Activated naive CD4-positive, alpha-beta T cell treated with anti-CD3 and anti-CD28 coated beads, Interleukin-2, amount 50 U/mL, for 24 hours (primary cell): ENCODE measurements at regions not wholly inside any gene's neighbourhood (a gene's known extent, or its start where the extent isn't known, plus 50 kb on each side); places are given as distances from the start of the nearest gene placed in this dataset.

Source experiments
- H3K27ac Mint-ChIP-seq: one replicate; pipeline ENCODE4 v1.8.0; 2021; ENCODE audit warnings: mild to moderate bottlenecking, mixed read lengths
- H3K27me3 Mint-ChIP-seq: one replicate; pipeline ENCODE4 v1.8.0; 2021; ENCODE audit warnings: mixed read lengths
- H3K36me3 Mint-ChIP-seq: one replicate; pipeline ENCODE4 v1.8.0; 2021; ENCODE audit warnings: mixed read lengths
- H3K4me1 Mint-ChIP-seq: one replicate; pipeline ENCODE4 v1.8.0; 2021; ENCODE audit warnings: mixed read lengths
- H3K4me3 Mint-ChIP-seq: one replicate; pipeline ENCODE4 v1.8.0; 2021; ENCODE audit warnings: mild to moderate bottlenecking, mixed read lengths
- H3K9me3 Mint-ChIP-seq: one replicate; pipeline ENCODE4 v1.8.0; 2021; ENCODE audit warnings: mixed read lengths

DNA sequence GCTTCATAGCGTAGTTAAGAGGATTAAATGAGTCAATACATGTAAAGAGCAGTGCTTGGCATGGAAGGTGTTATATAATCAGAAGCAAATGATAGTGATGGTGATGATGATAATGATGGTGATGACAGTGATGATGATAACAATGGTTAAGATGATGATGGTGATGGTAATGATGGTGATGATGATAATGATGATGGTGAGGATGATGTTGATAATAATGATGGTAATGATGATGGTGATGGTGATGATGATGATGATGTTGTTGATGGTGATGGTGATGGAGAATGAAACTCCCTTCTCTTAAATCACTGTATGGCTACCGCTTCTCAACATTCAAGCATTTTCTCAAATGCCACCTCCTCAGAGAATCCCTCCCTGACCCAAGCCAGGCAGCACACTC, 190.5 kb downstream of the TMEM132E start:
- no peaks in the 10 kb centered on the region for H3K36me3 Mint-ChIP-seq
- no peak overlapping the region for H3K27ac Mint-ChIP-seq
- no peak overlapping the region for H3K4me3 Mint-ChIP-seq
- H3K4me1 Mint-ChIP-seq = no peaks in the 10 kb centered on the region
- H3K27me3 Mint-ChIP-seq = no peaks in the 10 kb centered on the region
- H3K9me3 Mint-ChIP-seq = no peaks in the 10 kb centered on the region

GRCh38 chr17:34769049-34769448, 189.7 kb downstream of the TMEM132E start:
- Mint-ChIP-seq H3K36me3 (no peaks in the 10 kb centered on the region), H3K27ac (no peak overlapping the region), H3K27me3 (no peaks in the 10 kb centered on the region), H3K9me3 (no peaks in the 10 kb centered on the region), H3K4me1 (no peaks in the 10 kb centered on the region), H3K4me3 (no peak overlapping the region)

DNA sequence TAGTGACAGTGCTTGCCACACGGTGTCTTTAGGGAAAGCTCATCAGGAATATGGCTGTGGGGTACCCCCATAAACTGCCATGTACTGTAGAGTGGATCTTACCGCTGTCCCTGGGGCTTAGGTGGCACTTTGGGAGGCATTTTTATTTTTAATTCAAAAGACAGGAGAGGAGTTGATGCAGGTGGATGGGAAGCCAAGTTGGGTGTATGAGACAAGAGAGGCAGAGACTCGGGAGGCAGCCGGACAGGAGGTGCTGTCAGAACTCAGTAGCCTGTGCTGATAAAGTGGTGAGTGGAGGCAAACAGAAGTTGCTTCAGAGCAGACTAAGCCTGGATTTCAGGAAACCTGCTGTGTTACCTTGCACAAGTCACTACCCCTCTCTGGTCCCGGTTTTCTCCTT, 185.9 kb downstream of the TMEM132E start:
- H3K27ac Mint-ChIP-seq = no peak overlapping the region
- H3K4me3 Mint-ChIP-seq = no peak overlapping the region
- H3K36me3 Mint-ChIP-seq = no peaks in the 10 kb centered on the region
- H3K4me1 Mint-ChIP-seq = no peaks in the 10 kb centered on the region
- peaks cover 2% of the 10 kb centered on the region for H3K27me3 Mint-ChIP-seq
- no peaks in the 10 kb centered on the region for H3K9me3 Mint-ChIP-seq

GRCh38 chr17:34764716-34765115, 185.3 kb downstream of the TMEM132E start:
- Mint-ChIP-seq H3K4me1 (no peaks in the 10 kb centered on the region), H3K36me3 (no peaks in the 10 kb centered on the region), H3K27me3 (peaks cover 2% of the 10 kb centered on the region), H3K27ac (no peak overlapping the region), H3K4me3 (no peak overlapping the region), H3K9me3 (no peaks in the 10 kb centered on the region)

DNA sequence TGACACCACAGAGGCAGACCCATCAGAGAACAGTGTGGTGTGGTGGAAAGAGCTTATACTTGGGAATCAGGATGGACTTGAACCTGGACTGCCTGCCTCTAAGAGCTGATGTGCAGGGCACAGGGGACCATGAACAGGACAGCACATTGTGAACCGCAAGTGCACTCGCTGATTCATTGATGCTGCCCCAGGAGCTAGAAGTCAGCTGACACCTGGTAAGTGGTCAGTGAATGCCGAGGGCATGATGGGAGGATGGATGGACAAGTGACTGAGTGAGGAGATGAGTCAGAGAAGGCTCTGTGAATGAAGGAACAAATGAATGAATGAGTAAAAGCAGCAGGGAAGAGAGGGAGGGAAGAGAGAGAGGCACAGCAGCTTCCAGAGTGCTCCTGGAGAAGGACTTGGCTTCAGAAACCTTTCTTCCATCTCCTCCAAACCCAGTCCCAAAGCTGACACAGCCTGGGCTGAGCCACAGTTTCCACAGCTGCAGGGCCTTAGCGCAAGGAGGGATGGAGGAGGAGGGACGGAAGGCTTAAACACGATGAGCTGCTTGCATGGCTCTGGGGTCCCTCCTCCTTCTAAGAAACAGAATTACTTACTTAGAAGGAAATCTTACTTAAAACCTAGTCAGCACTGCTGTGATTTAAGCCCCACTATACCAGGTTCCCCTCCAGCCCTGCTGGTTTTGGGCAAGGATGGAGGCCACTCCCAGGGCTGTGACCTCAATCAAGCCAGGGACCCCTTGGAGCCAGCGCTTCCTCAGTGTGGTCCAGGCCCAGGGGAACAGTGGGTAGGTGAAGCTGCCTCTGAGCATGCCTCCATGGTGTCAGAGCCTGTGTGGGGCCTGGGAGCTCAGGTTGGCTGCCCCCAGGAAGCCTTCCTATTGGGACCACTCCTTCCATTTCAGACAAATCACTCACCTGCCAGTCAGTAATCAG, 184.6 kb downstream of the TMEM132E start:
- Mint-ChIP-seq H3K27ac (no peak overlapping the region), H3K9me3 (no peaks in the 10 kb centered on the region), H3K27me3 (peaks cover 2% of the 10 kb centered on the region), H3K4me1 (no peaks in the 10 kb centered on the region), H3K36me3 (no peaks in the 10 kb centered on the region), H3K4me3 (no peak overlapping the region)

DNA sequence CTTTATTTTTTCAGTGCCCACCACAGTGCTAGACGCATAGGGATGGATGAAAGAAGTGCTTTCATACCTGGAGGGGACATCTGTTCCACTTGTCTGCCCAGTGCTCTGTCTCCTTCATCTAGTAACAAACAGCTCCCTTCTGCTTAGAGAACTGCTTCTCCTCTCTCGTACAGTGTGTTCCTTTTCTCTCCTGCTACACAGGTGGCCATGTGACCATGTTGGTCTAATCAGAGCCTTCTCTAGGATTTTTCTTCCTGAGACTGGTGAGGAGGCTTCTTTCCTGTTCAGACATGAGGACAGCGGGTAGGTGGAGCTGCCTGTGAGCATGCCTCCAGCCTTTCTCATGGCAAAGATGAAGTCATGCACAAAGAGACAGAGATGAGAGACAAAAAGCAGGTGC, 182.7 kb downstream of the TMEM132E start:
- H3K27ac Mint-ChIP-seq = no peak overlapping the region
- H3K36me3 Mint-ChIP-seq = no peaks in the 10 kb centered on the region
- H3K4me1 Mint-ChIP-seq = no peaks in the 10 kb centered on the region
- peaks cover 2% of the 10 kb centered on the region for H3K27me3 Mint-ChIP-seq
- no peaks in the 10 kb centered on the region for H3K9me3 Mint-ChIP-seq
- H3K4me3 Mint-ChIP-seq = no peak overlapping the region

DNA sequence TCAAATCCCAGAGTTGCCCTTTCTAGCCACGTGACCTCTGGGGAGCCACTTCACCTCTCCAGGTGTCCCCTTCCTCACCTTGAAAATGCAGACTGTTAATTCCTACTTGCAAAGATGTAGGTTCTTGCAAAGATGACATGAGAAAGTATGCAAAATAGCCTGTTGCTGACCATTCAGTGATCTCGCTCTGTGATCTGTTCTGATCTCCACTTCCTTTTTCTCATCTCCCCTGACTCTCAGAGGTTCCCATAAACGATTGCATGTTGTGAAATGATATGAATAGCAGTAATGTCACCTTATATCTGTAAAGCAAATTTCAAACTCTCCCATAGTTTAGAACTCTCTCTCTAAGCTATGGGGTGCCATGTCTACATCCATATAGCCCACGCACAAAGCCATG, 182.3 kb downstream of the TMEM132E start:
- peaks cover 2% of the 10 kb centered on the region for H3K27me3 Mint-ChIP-seq
- H3K9me3 Mint-ChIP-seq = no peaks in the 10 kb centered on the region
- H3K27ac Mint-ChIP-seq = no peak overlapping the region
- no peak overlapping the region for H3K4me3 Mint-ChIP-seq
- no peaks in the 10 kb centered on the region for H3K36me3 Mint-ChIP-seq
- H3K4me1 Mint-ChIP-seq = no peaks in the 10 kb centered on the region

DNA sequence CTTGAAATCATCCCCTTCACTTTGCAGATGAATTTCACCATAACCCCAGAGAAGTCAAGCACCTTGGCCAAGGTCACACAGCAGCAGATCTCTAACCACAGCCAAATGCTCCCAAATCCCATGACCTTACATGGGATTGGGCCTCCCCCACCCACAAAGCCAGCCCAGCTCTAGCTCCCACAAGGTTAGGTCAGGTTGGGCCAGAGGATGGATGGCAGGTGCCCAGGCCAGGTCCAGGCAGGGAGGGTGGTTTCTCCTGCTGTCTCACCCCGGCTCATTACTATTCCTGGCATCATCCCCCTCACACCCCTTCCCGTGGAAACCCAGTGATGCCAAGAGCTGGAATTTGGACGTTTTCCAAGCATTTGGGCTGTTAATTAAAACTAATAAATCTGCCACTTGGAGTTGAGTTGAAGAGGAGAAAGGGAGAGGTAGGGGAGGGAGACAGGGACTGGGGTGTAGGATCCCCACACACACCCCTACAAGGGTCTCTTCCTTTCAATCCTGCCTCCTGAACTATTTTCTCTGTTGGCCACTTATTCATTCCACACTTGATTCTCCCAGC, 181.6 kb downstream of the TMEM132E start:
- Mint-ChIP-seq H3K27me3 (peaks cover 3% of the 10 kb centered on the region), H3K9me3 (no peaks in the 10 kb centered on the region), H3K4me1 (no peaks in the 10 kb centered on the region), H3K4me3 (no peak overlapping the region), H3K36me3 (no peaks in the 10 kb centered on the region), H3K27ac (no peak overlapping the region)

GRCh38 chr17:34758718-34759117, 179.3 kb downstream of the TMEM132E start:
- Mint-ChIP-seq H3K27ac (no peak overlapping the region), H3K4me1 (no peaks in the 10 kb centered on the region), H3K4me3 (no peak overlapping the region), H3K27me3 (peaks cover 6% of the 10 kb centered on the region), H3K9me3 (no peaks in the 10 kb centered on the region), H3K36me3 (no peaks in the 10 kb centered on the region)

GRCh38 chr17:34758316-34758715, 178.9 kb downstream of the TMEM132E start:
- no peaks in the 10 kb centered on the region for H3K9me3 Mint-ChIP-seq
- H3K4me1 Mint-ChIP-seq = no peaks in the 10 kb centered on the region
- H3K27ac Mint-ChIP-seq = no peak overlapping the region
- H3K4me3 Mint-ChIP-seq = no peak overlapping the region
- no peaks in the 10 kb centered on the region for H3K36me3 Mint-ChIP-seq
- peaks cover 4% of the 10 kb centered on the region for H3K27me3 Mint-ChIP-seq

GRCh38 chr17:34757611-34758010, 178.2 kb downstream of the TMEM132E start:
- H3K36me3 Mint-ChIP-seq = no peaks in the 10 kb centered on the region
- no peaks in the 10 kb centered on the region for H3K9me3 Mint-ChIP-seq
- no peak overlapping the region for H3K4me3 Mint-ChIP-seq
- H3K27ac Mint-ChIP-seq = no peak overlapping the region
- no peaks in the 10 kb centered on the region for H3K4me1 Mint-ChIP-seq
- H3K27me3 Mint-ChIP-seq = peaks cover 7% of the 10 kb centered on the region

- H3K9me3 Mint-ChIP-seq = no peaks in the 10 kb centered on the region
- no peak overlapping the region for H3K4me3 Mint-ChIP-seq
- H3K4me1 Mint-ChIP-seq = no peaks in the 10 kb centered on the region
- H3K36me3 Mint-ChIP-seq = no peaks in the 10 kb centered on the region
- peaks cover 9% of the 10 kb centered on the region for H3K27me3 Mint-ChIP-seq
- H3K27ac Mint-ChIP-seq = no peak overlapping the region
Observed at GRCh38 chr17:34757106-34757505, 177.7 kb downstream of the TMEM132E start.

- H3K36me3 Mint-ChIP-seq = no peaks in the 10 kb centered on the region
- no peaks in the 10 kb centered on the region for H3K9me3 Mint-ChIP-seq
- no peak overlapping the region for H3K4me3 Mint-ChIP-seq
- H3K4me1 Mint-ChIP-seq = no peaks in the 10 kb centered on the region
- H3K27ac Mint-ChIP-seq = no peak overlapping the region
- H3K27me3 Mint-ChIP-seq = peaks cover 9% of the 10 kb centered on the region
Observed at GRCh38 chr17:34756637-34757021, 177.2 kb downstream of the TMEM132E start.

GRCh38 chr17:34755981-34756636, 176.7 kb downstream of the TMEM132E start:
- Mint-ChIP-seq H3K4me3 (no peak overlapping the region), H3K4me1 (no peaks in the 10 kb centered on the region), H3K27me3 (peaks cover 9% of the 10 kb centered on the region), H3K9me3 (no peaks in the 10 kb centered on the region), H3K36me3 (no peaks in the 10 kb centered on the region), H3K27ac (no peak overlapping the region)

- H3K9me3 Mint-ChIP-seq = no peaks in the 10 kb centered on the region
- no peak overlapping the region for H3K4me3 Mint-ChIP-seq
- no peak overlapping the region for H3K27ac Mint-ChIP-seq
- no peaks in the 10 kb centered on the region for H3K4me1 Mint-ChIP-seq
- H3K36me3 Mint-ChIP-seq = no peaks in the 10 kb centered on the region
- H3K27me3 Mint-ChIP-seq = peaks cover 10% of the 10 kb centered on the region
Observed at GRCh38 chr17:34755371-34755770, 176.0 kb downstream of the TMEM132E start.

- no peaks in the 10 kb centered on the region for H3K4me1 Mint-ChIP-seq
- peaks cover 26% of the 10 kb centered on the region for H3K27me3 Mint-ChIP-seq
- peaks cover 15% of the 10 kb centered on the region for H3K9me3 Mint-ChIP-seq
- no peak overlapping the region for H3K27ac Mint-ChIP-seq
- peaks cover 2% of the 10 kb centered on the region for H3K36me3 Mint-ChIP-seq
- no peak overlapping the region for H3K4me3 Mint-ChIP-seq
Observed at GRCh38 chr17:34750004-34750403, 170.6 kb downstream of the TMEM132E start.
